Hepatocyte (in vitro differentiated cells): ENCODE measurements at regions not wholly inside any gene's neighbourhood (a gene's known extent, or its start where the extent isn't known, plus 50 kb on each side); places are given as distances from the start of the nearest gene placed in this dataset.

Experiments used
- CTCF ChIP-seq: fragments of 200-600 bp; sonication (generic); IDR thresholded peaks from 2 replicates; pipeline ENCODE4 v1.5.1; 2016; ENCODE audit warnings: antibody characterized with exemption, mild to moderate bottlenecking; ENCODE audit not compliant: poor library complexity
- EZH2 ChIP-seq: fragments of 200-600 bp; sonication (generic); IDR thresholded peaks from 2 replicates; pipeline ENCODE4 v1.6.1; 2016; ENCODE audit warnings: antibody characterized with exemption, mild to moderate bottlenecking, borderline replicate concordance
- EZH2phosphoT487 ChIP-seq: fragments of 200-600 bp; sonication (generic); IDR thresholded peaks from one replicate; pipeline ENCODE4 v1.6.1; 2018; ENCODE audit warnings: antibody characterized with exemption, mild to moderate bottlenecking, low read depth, moderate library complexity; ENCODE audit not compliant: unreplicated experiment, severe bottlenecking

GRCh38 chr12:58673021-58673420 lies 247.3 kb downstream of the LRIG3 start:
- TF ChIP-seq CTCF, result no peak
- TF ChIP-seq EZH2, result no peak
- no peak for TF ChIP-seq EZH2phosphoT487
